ENCODE measurements at regions not wholly inside any gene's neighbourhood (a gene's known extent, or its start where the extent isn't known, plus 50 kb on each side); places are given as distances from the start of the nearest gene placed in this dataset.

GRCh38 chr3:34033839-34034238 is 235.4 kb downstream of the PDCD6IP start:
- H3K4me3 Mint-ChIP-seq, result no peak overlapping the region
- no peak overlapping the region for H3K27ac Mint-ChIP-seq (ENCODE audit: unreplicated experiment)
- DNase-seq (ENCODE audit: low read depth, low spot score), result no peak
- H3K27me3 Mint-ChIP-seq (ENCODE audit: low read depth), result no peaks in the 10 kb centered on the region
- H3K9me3 Mint-ChIP-seq, result no peaks in the 10 kb centered on the region
- no peaks in the 10 kb centered on the region for H3K36me3 Mint-ChIP-seq (ENCODE audit: low read depth)
- TF ChIP-seq CTCF (conservative IDR thresholded peaks at IDR 0.05), result no peak
- no peaks in the 10 kb centered on the region for H3K4me1 Mint-ChIP-seq

- Mint-ChIP-seq H3K36me3 (ENCODE audit: low read depth) (no peaks in the 10 kb centered on the region), H3K9me3 (no peaks in the 10 kb centered on the region), H3K27ac (ENCODE audit: unreplicated experiment) (no peak overlapping the region), H3K4me3 (no peak overlapping the region), H3K27me3 (ENCODE audit: low read depth) (no peaks in the 10 kb centered on the region), H3K4me1 (no peaks in the 10 kb centered on the region)
- DNase-seq (ENCODE audit: low read depth, low spot score), result no peak
- TF ChIP-seq CTCF (conservative IDR thresholded peaks at IDR 0.05), result no peak
Observed at GRCh38 chr3:34034840-34035239, 236.4 kb downstream of the PDCD6IP start.

- no peaks in the 10 kb centered on the region for H3K9me3 Mint-ChIP-seq
- H3K27me3 Mint-ChIP-seq (ENCODE audit: low read depth), result no peaks in the 10 kb centered on the region
- TF ChIP-seq CTCF (conservative IDR thresholded peaks at IDR 0.05), result no peak
- no peak for DNase-seq (ENCODE audit: low read depth, low spot score)
- H3K4me3 Mint-ChIP-seq, result no peak overlapping the region
- no peak overlapping the region for H3K27ac Mint-ChIP-seq (ENCODE audit: unreplicated experiment)
- H3K36me3 Mint-ChIP-seq (ENCODE audit: low read depth), result no peaks in the 10 kb centered on the region
- H3K4me1 Mint-ChIP-seq, result no peaks in the 10 kb centered on the region
Observed at GRCh38 chr3:34035775-34036174, 237.3 kb downstream of the PDCD6IP start.

GRCh38 chr3:34037260-34037659 is 238.8 kb downstream of the PDCD6IP start:
- H3K4me3 Mint-ChIP-seq, result no peak overlapping the region

GRCh38 chr3:34038131-34038530 is 239.7 kb downstream of the PDCD6IP start:
- DNase-seq (ENCODE audit: low read depth, low spot score), result no peak
- H3K36me3 Mint-ChIP-seq (ENCODE audit: low read depth), result no peaks in the 10 kb centered on the region
- peaks cover 2% of the 10 kb centered on the region for H3K9me3 Mint-ChIP-seq
- TF ChIP-seq CTCF (conservative IDR thresholded peaks at IDR 0.05), result no peak
- H3K27ac Mint-ChIP-seq (ENCODE audit: unreplicated experiment), result peak overlapping the region; percentile 70
- H3K27me3 Mint-ChIP-seq (ENCODE audit: low read depth), result no peaks in the 10 kb centered on the region
- H3K4me3 Mint-ChIP-seq, result no peak overlapping the region
- no peaks in the 10 kb centered on the region for H3K4me1 Mint-ChIP-seq

More at GRCh38 chr3:34037260-34037659, 238.8 kb downstream of the PDCD6IP start:
- Mint-ChIP-seq H3K4me1 (no peaks in the 10 kb centered on the region), H3K9me3 (peaks cover 2% of the 10 kb centered on the region), H3K36me3 (ENCODE audit: low read depth) (no peaks in the 10 kb centered on the region), H3K27ac (ENCODE audit: unreplicated experiment) (no peak overlapping the region), H3K27me3 (ENCODE audit: low read depth) (no peaks in the 10 kb centered on the region)
- no peak for DNase-seq (ENCODE audit: low read depth, low spot score)
- no peak for TF ChIP-seq CTCF (conservative IDR thresholded peaks at IDR 0.05)

- TF ChIP-seq CTCF (conservative IDR thresholded peaks at IDR 0.05), result no peak
- no peak for DNase-seq (ENCODE audit: low read depth, low spot score)
- H3K36me3 Mint-ChIP-seq (ENCODE audit: low read depth), result no peaks in the 10 kb centered on the region
- no peaks in the 10 kb centered on the region for H3K27me3 Mint-ChIP-seq (ENCODE audit: low read depth)
- H3K4me1 Mint-ChIP-seq, result peaks cover 7% of the 10 kb centered on the region
- no peak overlapping the region for H3K27ac Mint-ChIP-seq (ENCODE audit: unreplicated experiment)
- no peak overlapping the region for H3K4me3 Mint-ChIP-seq
- peaks cover 7% of the 10 kb centered on the region for H3K9me3 Mint-ChIP-seq
Observed at GRCh38 chr3:34046154-34046553, 247.7 kb downstream of the PDCD6IP start.
